CD14-positive monocyte (primary cell): ENCODE measurements at regions not wholly inside any gene's neighbourhood (a gene's known extent, or its start where the extent isn't known, plus 50 kb on each side); places are given as distances from the start of the nearest gene placed in this dataset.

Experiments used
- DNase-seq, 3 donors: peaks; one replicate each; pipeline ENCODE4 v3.0.0-alpha.2; 2011 to 2022
- H2AFZ ChIP-seq: 2 replicates; pipeline ENCODE4 v1.6.0; 2012; ENCODE audit warnings: mild to moderate bottlenecking, low read depth, low read length, inconsistent platforms; ENCODE audit not compliant: insufficient read depth, poor library complexity, severe bottlenecking
- H3K27ac ChIP-seq, 2 donors: 1 replicate in 1 of 2; 2 replicates in 1 of 2; pipeline ENCODE4 v1.5.1; 2012 to 2013; ENCODE audit warnings: low read length in 2 of 2, control low read depth in 1 of 2, inconsistent platforms in 1 of 2, low read depth in 1 of 2, mild to moderate bottlenecking in 1 of 2
- H3K27me3 ChIP-seq, 2 donors: one replicate each; pipeline versions ENCODE4 v1.6.0 to v1.6.1; 2011 to 2013; ENCODE audit warnings: low read length in 2 of 2; ENCODE audit not compliant: control insufficient read depth in 2 of 2, insufficient read depth in 2 of 2
- H3K36me3 ChIP-seq, 2 donors: replicated peaks in 1 of 2; 1 replicate in 1 of 2; 2 replicates in 1 of 2; pipeline versions ENCODE4 v1.5.1 to v1.6.1; 2012 to 2013; ENCODE audit warnings: low read length in 2 of 2, control low read depth in 1 of 2, inconsistent platforms in 1 of 2, mild to moderate bottlenecking in 1 of 2; ENCODE audit not compliant: insufficient read depth in 2 of 2, control insufficient read depth in 1 of 2
- H3K4me1 ChIP-seq, 2 donors: 1 replicate in 1 of 2; 2 replicates in 1 of 2; pipeline versions ENCODE4 v1.5.1 to v1.6.1; 2012 to 2013; ENCODE audit warnings: low read length in 2 of 2, control low read depth in 1 of 2, inconsistent platforms in 1 of 2, mild to moderate bottlenecking in 1 of 2, moderate library complexity in 1 of 2; ENCODE audit not compliant: insufficient read depth in 2 of 2, control insufficient read depth in 1 of 2
- H3K4me2 ChIP-seq: replicated peaks from 2 replicates; pipeline ENCODE3; 2012; ENCODE audit warnings: low read length, moderate library complexity, mild to moderate bottlenecking; ENCODE audit not compliant: poor library complexity, severe bottlenecking; ENCODE audit errors: extremely low read depth
- H3K4me3 ChIP-seq, 3 experiments: fragments of 200-600 bp in 1 of 3; sonication (generic) in 1 of 3; replicated peaks in 1 of 3; 1 replicate in 2 of 3; 2 replicates in 1 of 3; pipeline ENCODE4 v1.5.1; 2011 to 2013; ENCODE audit warnings: low read length in 3 of 3, mild to moderate bottlenecking in 3 of 3, control low read depth in 2 of 3, low read depth in 2 of 3, inconsistent platforms in 1 of 3, moderate library complexity in 1 of 3
- H3K79me2 ChIP-seq: 2 replicates; pipeline ENCODE4 v1.6.0; 2012; ENCODE audit warnings: mild to moderate bottlenecking, control low read depth, inconsistent platforms, low read length, moderate library complexity; ENCODE audit not compliant: insufficient read depth
- H3K9ac ChIP-seq: 2 replicates; pipeline ENCODE4 v1.6.0; 2017; ENCODE audit warnings: low read length, mild to moderate bottlenecking; ENCODE audit not compliant: insufficient read depth, poor library complexity, severe bottlenecking
- H3K9me3 ChIP-seq, 2 donors: replicated peaks in 1 of 2; 1 replicate in 1 of 2; 2 replicates in 1 of 2; pipeline versions ENCODE4 v1.5.1 to v1.6.1; 2012 to 2013; ENCODE audit warnings: low read length in 2 of 2, control low read depth in 1 of 2; ENCODE audit not compliant: control insufficient read depth in 1 of 2, insufficient read depth in 1 of 2
- H4K20me1 ChIP-seq: 2 replicates; pipeline ENCODE4 v1.6.0; 2012; ENCODE audit warnings: mild to moderate bottlenecking, low read length, control low read depth, moderate library complexity; ENCODE audit not compliant: insufficient read depth
- H3K27ac Mint-ChIP-seq, 7 donors: one replicate each; pipeline ENCODE4 v1.8.0; 2020; ENCODE audit warnings: mild to moderate bottlenecking in 7 of 7, mixed read lengths in 7 of 7, moderate library complexity in 6 of 7, inconsistent platforms in 2 of 7
- H3K27me3 Mint-ChIP-seq, 3 donors: one replicate each; pipeline ENCODE4 v1.8.0; 2021 to 2022; ENCODE audit warnings: low read depth in 3 of 3, mild to moderate bottlenecking in 3 of 3, mixed read lengths in 3 of 3, moderate library complexity in 3 of 3, inconsistent platforms in 1 of 3
- H3K36me3 Mint-ChIP-seq, 2 donors: one replicate each; pipeline ENCODE4 v1.8.0; 2020; ENCODE audit warnings: mixed read lengths in 2 of 2, inconsistent platforms in 1 of 2, mild to moderate bottlenecking in 1 of 2
- H3K4me1 Mint-ChIP-seq: one replicate; pipeline ENCODE4 v1.8.0; 2020; ENCODE audit warnings: mild to moderate bottlenecking, mixed read lengths
- H3K4me3 Mint-ChIP-seq, 2 donors: one replicate each; pipeline ENCODE4 v1.8.0; 2020; ENCODE audit warnings: mild to moderate bottlenecking in 2 of 2, mixed read lengths in 2 of 2, moderate library complexity in 1 of 2
- H3K9me3 Mint-ChIP-seq, 7 donors: one replicate each; pipeline ENCODE4 v1.8.0; 2020 to 2022; ENCODE audit warnings: mixed read lengths in 7 of 7, mild to moderate bottlenecking in 6 of 7, moderate library complexity in 6 of 7, inconsistent platforms in 2 of 7
- CTCF ChIP-seq: fragments of 200-600 bp; IDR thresholded peaks from one replicate; pipeline ENCODE4 v1.8.0; 2022; ENCODE audit warnings: antibody characterized with exemption, mild to moderate bottlenecking
- WGBS: methylation state at CpG from one replicate; pipeline ENCODE4 v1.1.5; 2013; ENCODE audit warnings: missing lambda C conversion rate; ENCODE audit not compliant: insufficient coverage; 5-methylcytosine and 5-hydroxymethylcytosine counted together
- intact Hi-C, 2 donors: fragments of 100-400 bp; cut with micrococcal nuclease; formaldehyde crosslinking; loops; one replicate each; pipeline versions ENCODE4 v1.15.0 to v1.15.1; 2023

- Histone ChIP-seq H3K27ac (no peak overlapping the region), H3K4me3 (no peak overlapping the region), H3K4me2 (no peak overlapping the region), H3K9me3 (no peaks in the 10 kb centered on the region), H3K9ac (no peak overlapping the region), H3K27me3 (no peaks in the 10 kb centered on the region), H4K20me1 (no peaks in the 10 kb centered on the region), H2AFZ (no peak overlapping the region), H3K36me3 (no peaks in the 10 kb centered on the region), H3K79me2 (no peaks in the 10 kb centered on the region), H3K4me1 (no peaks in the 10 kb centered on the region)
- Mint-ChIP-seq H3K9me3 (peaks cover 0 to 8% (median 4%) of the 10 kb centered on the region in 7 donors), H3K27me3 (peaks cover 0 to 1% (median 0%) of the 10 kb centered on the region in 3 donors), H3K36me3 (no peaks in the 10 kb centered on the region), H3K27ac (no peak overlapping the region), H3K4me1 (no peaks in the 10 kb centered on the region), H3K4me3 (no peak overlapping the region)
- TF ChIP-seq CTCF, result no peak
- intact Hi-C loops, result no loop called here
- 83% methylated on average over 8 of the region's 15 CpGs for WGBS
- DNase-seq, result no peak
These were observed 51.7 kb upstream of the ZNF536 start for GRCh38 chr19:30320466-30320865.

GRCh38 chr19:30320916-30321315 is 51.3 kb upstream of the ZNF536 start:
- no peaks in the 10 kb centered on the region for H3K9me3 ChIP-seq
- TF ChIP-seq CTCF, result no peak
- H3K4me3 ChIP-seq, result no peak overlapping the region
- no peak overlapping the region for H3K4me2 ChIP-seq
- Mint-ChIP-seq H3K9me3 (peaks cover 0 to 8% (median 4%) of the 10 kb centered on the region in 7 donors), H3K4me3 (no peak overlapping the region), H3K36me3 (no peaks in the 10 kb centered on the region), H3K27ac (peak overlapping the region in 1 of 7 donors; percentile 63), H3K4me1 (no peaks in the 10 kb centered on the region), H3K27me3 (peaks cover 0 to 1% (median 0%) of the 10 kb centered on the region in 3 donors)
- WGBS, result 88% methylated on average over 9 of the region's 11 CpGs
- H3K4me1 ChIP-seq, result no peaks in the 10 kb centered on the region
- no peak overlapping the region for H3K27ac ChIP-seq
- H3K9ac ChIP-seq, result no peak overlapping the region
- intact Hi-C loops, result no loop called here
- H3K79me2 ChIP-seq, result no peaks in the 10 kb centered on the region
- no peaks in the 10 kb centered on the region for H3K27me3 ChIP-seq
- no peaks in the 10 kb centered on the region for H4K20me1 ChIP-seq
- DNase-seq, result no peak
- no peak overlapping the region for H2AFZ ChIP-seq
- no peaks in the 10 kb centered on the region for H3K36me3 ChIP-seq
